Uterus (tissue), 3 donors: ENCODE measurements at regions not wholly inside any gene's neighbourhood (a gene's known extent, or its start where the extent isn't known, plus 50 kb on each side); places are given as distances from the start of the nearest gene placed in this dataset.

Experiments used
- DNase-seq, 2 donors: peaks; one replicate each; pipeline ENCODE4 v3.0.0-alpha.2; 2019 to 2020
- H3K27ac ChIP-seq, 2 donors: fragments of 200-600 bp; sonication (generic); 1 replicate in 1 of 2; 2 replicates in 1 of 2; pipeline ENCODE4 v1.5.1; 2016 to 2018
- H3K27me3 ChIP-seq, 2 donors: fragments of 200-600 bp; sonication (generic); one replicate each; pipeline ENCODE4 v1.5.1; 2018 to 2019; ENCODE audit warnings: control low read depth in 1 of 2
- H3K36me3 ChIP-seq, 2 donors: fragments of 200-600 bp; sonication (generic); one replicate each; pipeline ENCODE4 v1.5.1; 2019; ENCODE audit warnings: control low read depth in 1 of 2
- H3K4me1 ChIP-seq, 2 donors: fragments of 200-600 bp; sonication (generic); one replicate each; pipeline ENCODE4 v1.5.1; 2018 to 2019; ENCODE audit warnings: control low read depth in 1 of 2
- H3K4me3 ChIP-seq, 2 donors: fragments of 200-600 bp; sonication (generic); 1 replicate in 1 of 2; 2 replicates in 1 of 2; pipeline ENCODE4 v1.5.1; 2018 to 2019; ENCODE audit warnings: mild to moderate bottlenecking in 1 of 2
- H3K9me3 ChIP-seq, 2 donors: fragments of 200-600 bp; sonication (generic); one replicate each; pipeline ENCODE4 v1.5.1; 2019; ENCODE audit warnings: control low read depth in 1 of 2
- CTCF ChIP-seq, 4 experiments: fragments of 200-600 bp in 2 of 4; fragments of 450-650 bp in 2 of 4; sonication (generic) in 2 of 4; IDR thresholded peaks; one replicate each; pipeline ENCODE4 v1.5.1; 2016 to 2019; ENCODE audit warnings: antibody characterized with exemption in 4 of 4, mild to moderate bottlenecking in 2 of 4, moderate library complexity in 1 of 4
- POLR2A ChIP-seq, 2 donors: fragments of 450-650 bp; IDR thresholded peaks; one replicate each; pipeline ENCODE4 v1.6.1; 2016; ENCODE audit warnings: antibody characterized with exemption in 2 of 2, mild to moderate bottlenecking in 1 of 2, moderate library complexity in 1 of 2
- intact Hi-C: fragments of 100-400 bp; cut with DNase I; formaldehyde crosslinking; loops from one replicate; pipeline ENCODE4 v1.15.1; 2023; ENCODE audit warnings: low total_unique reads
- donor health status: DM: yes; HTN: yes; CAD: no.

DNA sequence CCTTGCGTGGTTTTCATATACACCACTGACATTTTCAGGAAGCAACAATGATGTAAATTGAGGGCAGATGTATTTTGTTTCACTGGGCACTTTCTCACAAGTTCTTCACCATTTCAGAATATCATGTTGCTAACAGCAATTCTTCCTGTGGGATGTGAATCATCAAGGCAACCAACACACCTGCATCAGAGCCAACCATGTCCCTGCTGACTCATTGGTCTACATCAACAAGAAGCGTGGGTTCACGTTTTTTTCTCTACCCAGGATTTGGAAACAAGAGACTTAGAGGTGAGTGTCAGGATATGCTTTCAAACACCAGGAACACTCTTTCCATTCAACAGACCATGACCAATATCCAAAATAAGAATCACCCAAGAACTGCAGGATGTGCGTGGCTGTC is 203.9 kb downstream of the TEX36 start:
- no peak for DNase-seq

GRCh38 chr10:125475815-125476214 is 207.1 kb downstream of the TEX36 start:
- intact Hi-C loops, result no loop called here
- no peaks in the 10 kb centered on the region for H3K9me3 ChIP-seq
- H3K36me3 ChIP-seq, result no peaks in the 10 kb centered on the region
- DNase-seq, result no peak
- H3K27ac ChIP-seq, result no peak overlapping the region
- TF ChIP-seq CTCF (IDR thresholded peaks at IDR 0.05) (no peak), POLR2A (IDR thresholded peaks at IDR 0.05) (no peak)
- H3K4me3 ChIP-seq, result no peak overlapping the region
- H3K27me3 ChIP-seq, result no peaks in the 10 kb centered on the region
- no peaks in the 10 kb centered on the region for H3K4me1 ChIP-seq

More for the DNA sequence above, 203.9 kb downstream of the TEX36 start:
- no peaks in the 10 kb centered on the region for H3K9me3 ChIP-seq
- H3K4me1 ChIP-seq, result no peaks in the 10 kb centered on the region
- H3K4me3 ChIP-seq, result no peak overlapping the region
- H3K27me3 ChIP-seq, result no peaks in the 10 kb centered on the region
- intact Hi-C loops, result no loop called here
- TF ChIP-seq POLR2A (IDR thresholded peaks at IDR 0.05) (no peak), CTCF (IDR thresholded peaks at IDR 0.05) (no peak)
- H3K27ac ChIP-seq, result no peak overlapping the region
- H3K36me3 ChIP-seq, result no peaks in the 10 kb centered on the region

- Histone ChIP-seq H3K27ac (no peak overlapping the region), H3K4me3 (no peak overlapping the region), H3K9me3 (no peaks in the 10 kb centered on the region), H3K27me3 (no peaks in the 10 kb centered on the region), H3K4me1 (no peaks in the 10 kb centered on the region), H3K36me3 (no peaks in the 10 kb centered on the region)
- DNase-seq, result no peak
- TF ChIP-seq CTCF (IDR thresholded peaks at IDR 0.05), result no peak
- TF ChIP-seq POLR2A (IDR thresholded peaks at IDR 0.05), result no peak
- intact Hi-C loops, result no loop called here
These were observed 209.7 kb downstream of the TEX36 start for GRCh38 chr10:125473143-125473793.

GRCh38 chr10:125472010-125472607 is 210.9 kb downstream of the TEX36 start:
- intact Hi-C loops, result no loop called here
- no peak for DNase-seq
- TF ChIP-seq POLR2A (IDR thresholded peaks at IDR 0.05), result no peak
- TF ChIP-seq CTCF (IDR thresholded peaks at IDR 0.05), result no peak
- Histone ChIP-seq H3K27me3 (no peaks in the 10 kb centered on the region), H3K9me3 (no peaks in the 10 kb centered on the region), H3K4me3 (no peak overlapping the region), H3K4me1 (no peaks in the 10 kb centered on the region), H3K27ac (no peak overlapping the region), H3K36me3 (no peaks in the 10 kb centered on the region)

DNA sequence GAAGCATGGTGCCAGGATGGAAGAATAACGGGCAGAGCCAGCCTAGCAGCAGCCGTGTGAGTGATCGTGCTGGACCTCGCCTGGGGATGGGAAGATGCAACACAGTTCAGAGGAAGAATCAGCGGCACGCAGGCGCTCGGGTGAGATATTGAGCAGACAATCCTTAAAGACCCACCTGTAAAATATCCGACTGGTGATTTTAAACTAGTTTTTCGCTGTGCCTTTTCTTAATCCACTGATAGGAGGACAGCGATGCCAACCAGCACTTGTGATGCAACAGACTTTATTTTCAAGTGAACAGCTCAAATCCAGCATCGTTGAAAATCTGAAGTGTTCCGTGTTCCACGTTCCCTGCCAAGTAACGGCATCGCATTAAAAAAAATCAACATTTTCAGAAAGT is 214.7 kb downstream of the TEX36 start:
- Histone ChIP-seq H3K36me3 (no peaks in the 10 kb centered on the region), H3K27ac (no peak overlapping the region), H3K27me3 (no peaks in the 10 kb centered on the region), H3K4me3 (no peak overlapping the region), H3K9me3 (no peaks in the 10 kb centered on the region), H3K4me1 (no peaks in the 10 kb centered on the region)
- TF ChIP-seq CTCF (IDR thresholded peaks at IDR 0.05) (no peak), POLR2A (IDR thresholded peaks at IDR 0.05) (no peak)
- intact Hi-C loops, result no loop called here
- no peak for DNase-seq
